ENCODE measurements at regions not wholly inside any gene's neighbourhood (a gene's known extent, or its start where the extent isn't known, plus 50 kb on each side); places are given as distances from the start of the nearest gene placed in this dataset.

GRCh38 chr12:84704856-84705255 lies 207.7 kb downstream of the SLC6A15 start:
- Histone ChIP-seq H3K4me3 (no peak overlapping the region), H3K27me3 (no peaks in the 10 kb centered on the region), H3K27ac (no peak overlapping the region), H3K9me3 (no peaks in the 10 kb centered on the region), H3K36me3 (replicated peaks in 1 of 2; ENCODE audit: insufficient read depth in 1 of 2, low read depth in 2 of 2) (no peaks in the 10 kb centered on the region), H3K4me1 (no peaks in the 10 kb centered on the region)
- DNase-seq (no peak), ATAC-seq (no peak)
- intact Hi-C loops (cut with DNase I) = no loop called here
- TF ChIP-seq, protein P1, sequence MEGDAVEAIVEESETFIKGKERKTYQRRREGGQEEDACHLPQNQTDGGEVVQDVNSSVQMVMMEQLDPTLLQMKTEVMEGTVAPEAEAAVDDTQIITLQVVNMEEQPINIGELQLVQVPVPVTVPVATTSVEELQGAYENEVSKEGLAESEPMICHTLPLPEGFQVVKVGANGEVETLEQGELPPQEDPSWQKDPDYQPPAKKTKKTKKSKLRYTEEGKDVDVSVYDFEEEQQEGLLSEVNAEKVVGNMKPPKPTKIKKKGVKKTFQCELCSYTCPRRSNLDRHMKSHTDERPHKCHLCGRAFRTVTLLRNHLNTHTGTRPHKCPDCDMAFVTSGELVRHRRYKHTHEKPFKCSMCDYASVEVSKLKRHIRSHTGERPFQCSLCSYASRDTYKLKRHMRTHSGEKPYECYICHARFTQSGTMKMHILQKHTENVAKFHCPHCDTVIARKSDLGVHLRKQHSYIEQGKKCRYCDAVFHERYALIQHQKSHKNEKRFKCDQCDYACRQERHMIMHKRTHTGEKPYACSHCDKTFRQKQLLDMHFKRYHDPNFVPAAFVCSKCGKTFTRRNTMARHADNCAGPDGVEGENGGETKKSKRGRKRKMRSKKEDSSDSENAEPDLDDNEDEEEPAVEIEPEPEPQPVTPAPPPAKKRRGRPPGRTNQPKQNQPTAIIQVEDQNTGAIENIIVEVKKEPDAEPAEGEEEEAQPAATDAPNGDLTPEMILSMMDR (IDR thresholded peaks at IDR 0.05) = no peak

DNA sequence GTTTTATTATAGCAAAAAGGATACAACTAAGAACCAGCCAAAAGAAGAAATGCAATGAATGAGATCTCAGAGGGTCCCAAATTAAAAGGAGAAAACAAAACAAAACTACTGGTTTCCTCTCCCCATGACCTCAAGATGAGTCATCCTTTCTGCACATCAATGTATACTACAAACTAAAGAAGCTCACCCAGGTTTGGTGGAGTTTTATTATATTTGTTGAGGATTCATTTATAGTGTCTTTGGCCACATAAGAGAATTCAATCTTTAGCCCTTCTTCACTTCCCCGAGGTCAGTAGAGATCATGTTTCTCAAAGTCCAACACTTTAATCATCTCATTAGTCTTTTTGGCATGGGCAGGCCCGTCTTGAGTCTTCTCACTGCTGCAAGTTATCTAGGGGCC lies 210.6 kb downstream of the SLC6A15 start:
- Histone ChIP-seq H3K36me3 (replicated peaks in 1 of 2; ENCODE audit: insufficient read depth in 1 of 2, low read depth in 2 of 2) (no peaks in the 10 kb centered on the region), H3K4me1 (no peaks in the 10 kb centered on the region), H3K4me3 (no peak overlapping the region), H3K27ac (no peak overlapping the region), H3K9me3 (no peaks in the 10 kb centered on the region), H3K27me3 (no peaks in the 10 kb centered on the region)
- DNase-seq (no peak), ATAC-seq (no peak)
- intact Hi-C loops (cut with DNase I) = no loop called here
- TF ChIP-seq, protein P1 (IDR thresholded peaks at IDR 0.05) = no peak
- TF ChIP-seq POLR2A (IDR thresholded peaks at IDR 0.05) = no peak
- WGBS, 2 donors = 32 to 38% methylated on average over 2 of the region's 2 CpGs

- TF ChIP-seq POLR2A (IDR thresholded peaks at IDR 0.05) = no peak
- TF ChIP-seq, protein P1 (IDR thresholded peaks at IDR 0.05) = no peak
Observed at GRCh38 chr12:84701041-84701440, 211.6 kb downstream of the SLC6A15 start.

DNA sequence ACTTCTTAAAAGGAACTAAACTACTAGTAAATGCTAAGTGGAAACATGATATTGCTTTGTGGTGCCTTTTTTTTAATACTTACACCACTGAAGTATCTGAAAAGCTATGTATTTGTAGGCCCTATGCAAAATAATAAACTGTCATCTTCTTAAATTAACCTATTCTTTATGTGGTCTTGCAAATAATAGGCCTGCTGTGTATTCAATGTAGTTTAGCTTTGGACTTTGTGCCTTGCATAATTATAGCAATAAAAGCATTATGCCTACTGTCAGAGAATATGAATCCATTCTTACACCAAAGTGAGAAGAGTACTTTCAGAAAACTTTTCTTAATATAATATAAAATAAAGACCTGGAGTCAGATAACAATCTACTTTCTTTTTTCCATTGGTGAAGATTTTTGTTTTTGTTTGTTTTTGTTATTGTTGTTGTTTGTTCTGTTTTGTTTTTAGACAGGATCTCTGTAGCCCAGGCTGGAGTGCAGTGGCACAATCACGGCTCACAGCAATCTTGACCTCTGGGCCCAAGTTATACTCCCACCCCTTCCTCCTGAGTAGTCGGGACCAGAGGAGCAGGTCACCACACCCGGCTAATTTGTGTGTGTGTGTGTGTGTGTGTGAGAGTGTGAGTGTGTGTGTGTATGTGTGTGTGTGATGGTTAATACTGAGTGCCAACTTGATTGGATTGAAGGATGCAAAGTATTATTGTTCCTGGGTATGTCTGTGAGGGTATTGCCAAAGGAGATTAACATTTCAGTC lies 213.8 kb downstream of the SLC6A15 start:
- no peaks in the 10 kb centered on the region for H3K27me3 ChIP-seq
- intact Hi-C loops (cut with DNase I) = no loop called here
- H3K36me3 ChIP-seq (replicated peaks in 1 of 2; ENCODE audit: insufficient read depth in 1 of 2, low read depth in 2 of 2) = no peaks in the 10 kb centered on the region
- no peak overlapping the region for H3K27ac ChIP-seq
- ATAC-seq = no peak
- WGBS, 2 donors = 43 to 66% methylated on average over 3 of the region's 3 CpGs
- TF ChIP-seq, protein P1 (IDR thresholded peaks at IDR 0.05) = no peak
- no peak for TF ChIP-seq POLR2A (IDR thresholded peaks at IDR 0.05)
- no peaks in the 10 kb centered on the region for H3K4me1 ChIP-seq
- H3K9me3 ChIP-seq = no peaks in the 10 kb centered on the region
- no peak overlapping the region for H3K4me3 ChIP-seq
- DNase-seq = no peak

More at GRCh38 chr12:84701041-84701440, 211.6 kb downstream of the SLC6A15 start:
- Histone ChIP-seq H3K9me3 (no peaks in the 10 kb centered on the region), H3K4me3 (no peak overlapping the region), H3K36me3 (replicated peaks in 1 of 2; ENCODE audit: insufficient read depth in 1 of 2, low read depth in 2 of 2) (no peaks in the 10 kb centered on the region), H3K27ac (no peak overlapping the region), H3K4me1 (no peaks in the 10 kb centered on the region), H3K27me3 (no peaks in the 10 kb centered on the region)
- intact Hi-C loops (cut with DNase I) = no loop called here
- no peak for ATAC-seq
- 45 to 51% methylated on average over 3 of the region's 3 CpGs for WGBS, 2 donors
- no peak for DNase-seq

- intact Hi-C loops (cut with DNase I) = no loop called here
- 27 to 32% methylated on average over 3 of the region's 3 CpGs for WGBS, 2 donors
- Histone ChIP-seq H3K36me3 (replicated peaks in 1 of 2; ENCODE audit: insufficient read depth in 1 of 2, low read depth in 2 of 2) (no peaks in the 10 kb centered on the region), H3K9me3 (no peaks in the 10 kb centered on the region), H3K27me3 (no peaks in the 10 kb centered on the region), H3K27ac (no peak overlapping the region), H3K4me1 (no peaks in the 10 kb centered on the region), H3K4me3 (no peak overlapping the region)
- no peak for DNase-seq
- TF ChIP-seq, protein P1 (IDR thresholded peaks at IDR 0.05) = no peak
- TF ChIP-seq POLR2A (IDR thresholded peaks at IDR 0.05) = no peak
- ATAC-seq = no peak
Observed at GRCh38 chr12:84696908-84697540, 215.6 kb downstream of the SLC6A15 start.
